Stomach (tissue), 8 donors: ENCODE measurements at regions not wholly inside any gene's neighbourhood (a gene's known extent, or its start where the extent isn't known, plus 50 kb on each side); places are given as distances from the start of the nearest gene placed in this dataset.

Source experiments
- DNase-seq, 2 donors: peaks; one replicate each; pipeline versions ENCODE4 v3.0.0 to v3.0.0-alpha.2; 2013 to 2019
- H3K27ac ChIP-seq, 5 donors: fragments of 200-600 bp in 4 of 5; sonication (generic) in 4 of 5; one replicate each; pipeline ENCODE4 v1.5.1; 2013 to 2019; ENCODE audit warnings: mild to moderate bottlenecking in 1 of 5, moderate library complexity in 1 of 5
- H3K27me3 ChIP-seq, 3 donors: fragments of 200-600 bp; sonication (generic); one replicate each; pipeline ENCODE4 v1.5.1; 2017 to 2019; ENCODE audit warnings: mixed run types in 1 of 3
- H3K36me3 ChIP-seq, 4 donors: fragments of 200-600 bp; sonication (generic); 1 replicate in 3 of 4; 2 replicates in 1 of 4; pipeline ENCODE4 v1.5.1; 2016 to 2019
- H3K4me1 ChIP-seq, 4 donors: fragments of 200-600 bp; sonication (generic); one replicate each; pipeline ENCODE4 v1.5.1; 2016 to 2019
- H3K4me3 ChIP-seq, 4 donors: fragments of 200-600 bp; sonication (generic) in 3 of 4; one replicate each; pipeline ENCODE4 v1.5.1; 2016 to 2019; ENCODE audit warnings: mild to moderate bottlenecking in 1 of 4
- H3K9me3 ChIP-seq, 4 donors: fragments of 200-600 bp; sonication (generic); one replicate each; pipeline ENCODE4 v1.5.1; 2016 to 2019
- CTCF ChIP-seq, 7 experiments: fragments of 450-650 bp in 4 of 7; fragments of 200-600 bp in 3 of 7; sonication (generic) in 3 of 7; IDR thresholded peaks; one replicate each; pipeline ENCODE4 v1.5.1; 2016 to 2019; ENCODE audit warnings: antibody characterized with exemption in 7 of 7, control low read depth in 2 of 7, mild to moderate bottlenecking in 1 of 7
- EP300 ChIP-seq: sonication (generic); formaldehyde crosslinking; IDR thresholded peaks from one replicate; pipeline ENCODE4 v1.6.1; 2017; ENCODE audit warnings: antibody characterized with exemption
- POLR2A ChIP-seq, 4 donors: fragments of 450-650 bp; IDR thresholded peaks; one replicate each; pipeline ENCODE4 v1.6.1; 2016; ENCODE audit warnings: antibody characterized with exemption in 4 of 4, control low read depth in 2 of 4, mild to moderate bottlenecking in 1 of 4, moderate library complexity in 1 of 4
- POLR2AphosphoS5 ChIP-seq, 3 donors: sonication (generic); formaldehyde crosslinking; IDR thresholded peaks; one replicate each; pipeline ENCODE4 v1.6.1; 2016; ENCODE audit warnings: antibody characterized with exemption in 3 of 3
- WGBS, 5 donors: extraction: QIAGEN DNeasy Blood & Tissue Kit in 3 of 5; methylation state at CpG; one replicate each; pipeline versions ENCODE4 v1.1.5 to v1.1.7; 2013 to 2018; 5-methylcytosine and 5-hydroxymethylcytosine counted together
- intact Hi-C: fragments of 100-400 bp; cut with DNase I; formaldehyde crosslinking; loops from one replicate; pipeline ENCODE4 v1.15.1; 2023; ENCODE audit warnings: low total_unique reads
- donor health status: healthy with polysubstance abuse.
- donor health status: Bipolar disorder and iron deficiency.
- donor health status: healthy.

GRCh38 chr5:8136271-8136670 lies 267.3 kb downstream of the MTRR start:
- Histone ChIP-seq H3K4me1 (no peaks in the 10 kb centered on the region), H3K36me3 (no peaks in the 10 kb centered on the region), H3K9me3 (no peaks in the 10 kb centered on the region), H3K4me3 (no peak overlapping the region), H3K27me3 (no peaks in the 10 kb centered on the region), H3K27ac (no peak overlapping the region)
- 71 to 87% (median 80%) methylated on average over 3 of the region's 3 CpGs for WGBS, 5 donors
- TF ChIP-seq POLR2A (IDR thresholded peaks at IDR 0.05) (no peak), CTCF (IDR thresholded peaks at IDR 0.05) (no peak)
- DNase-seq = no peak
- intact Hi-C loops = no loop called here

- Histone ChIP-seq H3K27ac (no peak overlapping the region), H3K4me3 (no peak overlapping the region), H3K9me3 (no peaks in the 10 kb centered on the region), H3K27me3 (no peaks in the 10 kb centered on the region), H3K36me3 (no peaks in the 10 kb centered on the region), H3K4me1 (no peaks in the 10 kb centered on the region)
- no peak for DNase-seq
- WGBS, 5 donors = 58 to 85% (median 75%) methylated on average over 2 of the region's 2 CpGs
- TF ChIP-seq POLR2AphosphoS5 (IDR thresholded peaks at IDR 0.05) (no peak), POLR2A (IDR thresholded peaks at IDR 0.05) (no peak), EP300 (no peak), CTCF (IDR thresholded peaks at IDR 0.05) (no peak)
- intact Hi-C loops = no loop called here
Measured at GRCh38 chr5:8137941-8138550, 269.1 kb downstream of the MTRR start.

- no peak overlapping the region for H3K27ac ChIP-seq
- no peak overlapping the region for H3K4me3 ChIP-seq
- DNase-seq = no peak
- H3K4me1 ChIP-seq = no peaks in the 10 kb centered on the region
- H3K36me3 ChIP-seq = no peaks in the 10 kb centered on the region
- no peaks in the 10 kb centered on the region for H3K27me3 ChIP-seq
- intact Hi-C loops = no loop called here
- WGBS, 5 donors = 50 to 79% (median 65%) methylated on average over 5 of the region's 5 CpGs
- TF ChIP-seq EP300 (no peak), POLR2A (IDR thresholded peaks at IDR 0.05) (no peak), CTCF (IDR thresholded peaks at IDR 0.05) (no peak), POLR2AphosphoS5 (IDR thresholded peaks at IDR 0.05) (no peak)
- H3K9me3 ChIP-seq = no peaks in the 10 kb centered on the region
Measured at GRCh38 chr5:8138884-8139283, 269.9 kb downstream of the MTRR start.

GRCh38 chr5:8150791-8151190 lies 281.8 kb downstream of the MTRR start:
- intact Hi-C loops = no loop called here
- H3K27ac ChIP-seq = no peak overlapping the region
- TF ChIP-seq POLR2A (IDR thresholded peaks at IDR 0.05) (no peak), CTCF (IDR thresholded peaks at IDR 0.05) (no peak), POLR2AphosphoS5 (IDR thresholded peaks at IDR 0.05) (no peak), EP300 (no peak)
- H3K36me3 ChIP-seq = no peaks in the 10 kb centered on the region
- WGBS, 5 donors = 80 to 96% (median 92%) methylated on average over 1 of the region's 1 CpG
- H3K27me3 ChIP-seq = no peaks in the 10 kb centered on the region
- DNase-seq = no peak
- no peaks in the 10 kb centered on the region for H3K9me3 ChIP-seq
- H3K4me3 ChIP-seq = no peak overlapping the region
- H3K4me1 ChIP-seq = no peaks in the 10 kb centered on the region
